Neuronal stem cell (in vitro differentiated cells): ENCODE measurements at regions not wholly inside any gene's neighbourhood (a gene's known extent, or its start where the extent isn't known, plus 50 kb on each side); places are given as distances from the start of the nearest gene placed in this dataset.

Source experiments
- DNase-seq: peaks from one replicate; pipeline ENCODE4 v3.0.0-alpha.2; 2013; ENCODE audit warnings: low spot score
- H2AFZ ChIP-seq: one replicate; pipeline ENCODE4 v1.6.1; 2013; ENCODE audit warnings: mild to moderate bottlenecking, low read length, inconsistent platforms
- H2AK5ac ChIP-seq: 2 replicates; pipeline ENCODE4 v1.6.1; 2013; ENCODE audit warnings: low read depth, mild to moderate bottlenecking, inconsistent platforms, low read length, moderate library complexity, mixed read lengths
- H2BK120ac ChIP-seq: 2 replicates; pipeline ENCODE4 v1.6.1; 2013; ENCODE audit warnings: low read depth, mild to moderate bottlenecking, inconsistent platforms, low read length, moderate library complexity, mixed read lengths
- H2BK12ac ChIP-seq: one replicate; pipeline ENCODE4 v1.6.1; 2013; ENCODE audit warnings: low read length, inconsistent platforms
- H2BK15ac ChIP-seq: 2 replicates; pipeline ENCODE4 v1.6.1; 2013; ENCODE audit warnings: mild to moderate bottlenecking, low read length, inconsistent platforms, mixed read lengths
- H2BK5ac ChIP-seq: one replicate; pipeline ENCODE4 v1.6.1; 2013; ENCODE audit warnings: inconsistent platforms, mild to moderate bottlenecking, low read length, moderate library complexity
- H3K14ac ChIP-seq: one replicate; pipeline ENCODE4 v1.6.1; 2013; ENCODE audit warnings: low read length, inconsistent platforms
- H3K18ac ChIP-seq: 2 replicates; pipeline ENCODE4 v1.6.1; 2013; ENCODE audit warnings: low read length, inconsistent platforms
- H3K23ac ChIP-seq: 2 replicates; pipeline ENCODE4 v1.6.1; 2013; ENCODE audit warnings: low read depth, mild to moderate bottlenecking, mixed read lengths, low read length, inconsistent platforms; ENCODE audit not compliant: poor library complexity
- H3K27ac ChIP-seq: replicated peaks from 3 replicates; pipeline ENCODE4 v1.5.1; 2013; ENCODE audit warnings: low read length, inconsistent platforms
- H3K27me3 ChIP-seq, 3 experiments: 2 replicates each; pipeline ENCODE4 v1.6.1; 2013; ENCODE audit warnings: low read length in 3 of 3, mild to moderate bottlenecking in 2 of 3, inconsistent platforms in 1 of 3, low read depth in 1 of 3, mixed read lengths in 1 of 3, moderate library complexity in 1 of 3; ENCODE audit not compliant: control insufficient read depth in 3 of 3, insufficient read depth in 3 of 3
- H3K36me3 ChIP-seq, 2 donors: replicated peaks in 1 of 2; 2 replicates each; pipeline ENCODE4 v1.6.1; 2013; ENCODE audit warnings: low read length in 2 of 2; ENCODE audit not compliant: control insufficient read depth in 2 of 2, insufficient read depth in 2 of 2
- H3K4ac ChIP-seq: 2 replicates; pipeline ENCODE4 v1.6.1; 2013; ENCODE audit warnings: inconsistent platforms, mild to moderate bottlenecking, low read length, moderate library complexity
- H3K4me1 ChIP-seq, 2 donors: 1 replicate in 1 of 2; 2 replicates in 1 of 2; pipeline ENCODE4 v1.6.1; 2013; ENCODE audit warnings: low read length in 2 of 2, low read depth in 1 of 2; ENCODE audit not compliant: control insufficient read depth in 2 of 2, insufficient read depth in 1 of 2
- H3K4me2 ChIP-seq: one replicate; pipeline ENCODE4 v1.6.1; 2013; ENCODE audit warnings: mild to moderate bottlenecking, low read length, inconsistent platforms; ENCODE audit not compliant: insufficient read depth, poor library complexity, severe bottlenecking
- H3K4me3 ChIP-seq, 2 donors: 2 replicates each; pipeline ENCODE4 v1.5.1; 2013; ENCODE audit warnings: low read length in 2 of 2, mild to moderate bottlenecking in 2 of 2, inconsistent platforms in 1 of 2, moderate library complexity in 1 of 2
- H3K79me1 ChIP-seq: one replicate; pipeline ENCODE4 v1.6.1; 2013; ENCODE audit warnings: low read depth, mild to moderate bottlenecking, inconsistent platforms, low read length, moderate library complexity
- H3K9ac ChIP-seq: one replicate; pipeline ENCODE4 v1.6.1; 2013; ENCODE audit warnings: mild to moderate bottlenecking, low read depth, low read length, inconsistent platforms; ENCODE audit not compliant: poor library complexity
- H3K9me3 ChIP-seq, 2 donors: replicated peaks in 1 of 2; 2 replicates each; pipeline versions ENCODE3 to v1.6.1; 2013; ENCODE audit warnings: low read length in 2 of 2, mild to moderate bottlenecking in 2 of 2, inconsistent platforms in 1 of 2, low read depth in 1 of 2, mixed read lengths in 1 of 2, moderate library complexity in 1 of 2; ENCODE audit not compliant: control insufficient read depth in 2 of 2, insufficient read depth in 1 of 2
- H4K8ac ChIP-seq: one replicate; pipeline ENCODE4 v1.6.1; 2013; ENCODE audit warnings: low read depth, mild to moderate bottlenecking, inconsistent platforms, low read length, moderate library complexity
- H4K91ac ChIP-seq: one replicate; pipeline ENCODE4 v1.6.1; 2013; ENCODE audit warnings: low read length, low read depth, mild to moderate bottlenecking, inconsistent platforms; ENCODE audit not compliant: poor library complexity
- WGBS, 2 donors: extraction: QIAGEN DNeasy Blood & Tissue Kit; methylation state at CpG; one replicate each; pipeline ENCODE4 v1.1.7; 2013; ENCODE audit warnings: missing lambda C conversion rate in 2 of 2, mixed read lengths in 1 of 2; ENCODE audit not compliant: insufficient read length in 2 of 2, insufficient replicate concordance in 1 of 2; ENCODE audit errors: extremely low coverage in 2 of 2; 5-methylcytosine and 5-hydroxymethylcytosine counted together

GRCh38 chr3:88979760-88980159 lies 127.7 kb upstream of the EPHA3 start:
- no peaks in the 10 kb centered on the region for H3K36me3 ChIP-seq
- WGBS, 2 donors = no CpG with 5 or more reads among the region's 3 CpGs

GRCh38 chr3:88983458-88983857 lies 124.0 kb upstream of the EPHA3 start:
- Histone ChIP-seq H3K4me3 (no peak overlapping the region), H3K36me3 (no peaks in the 10 kb centered on the region), H2AFZ (no peak overlapping the region), H2BK12ac (no peak overlapping the region), H4K8ac (no peak overlapping the region), H2AK5ac (no peak overlapping the region), H2BK120ac (no peak overlapping the region), H4K91ac (no peak overlapping the region), H3K18ac (no peak overlapping the region), H3K9me3 (no peaks in the 10 kb centered on the region), H2BK5ac (no peak overlapping the region), H3K9ac (no peak overlapping the region), H3K27me3 (no peaks in the 10 kb centered on the region), H3K23ac (no peak overlapping the region), H3K27ac (no peak overlapping the region), H2BK15ac (no peak overlapping the region), H3K14ac (no peak overlapping the region), H3K4me2 (no peak overlapping the region), H3K4ac (no peak overlapping the region), H3K79me1 (no peaks in the 10 kb centered on the region), H3K4me1 (no peaks in the 10 kb centered on the region)
- DNase-seq = no peak
- WGBS, 2 donors = no CpG with 5 or more reads among the region's 1 CpG

More at GRCh38 chr3:88979760-88980159, 127.7 kb upstream of the EPHA3 start:
- Histone ChIP-seq H2AFZ (no peak overlapping the region), H3K4me1 (no peaks in the 10 kb centered on the region), H3K9me3 (no peaks in the 10 kb centered on the region), H2BK120ac (no peak overlapping the region), H3K4me3 (no peak overlapping the region), H3K23ac (no peak overlapping the region), H2BK15ac (no peak overlapping the region), H2BK12ac (no peak overlapping the region), H3K4ac (no peak overlapping the region), H4K8ac (no peak overlapping the region), H2BK5ac (no peak overlapping the region), H3K9ac (no peak overlapping the region), H3K27me3 (no peaks in the 10 kb centered on the region), H3K14ac (no peak overlapping the region), H3K18ac (no peak overlapping the region), H3K79me1 (no peaks in the 10 kb centered on the region), H2AK5ac (no peak overlapping the region), H4K91ac (no peak overlapping the region), H3K27ac (no peak overlapping the region), H3K4me2 (no peak overlapping the region)
- DNase-seq = no peak

GRCh38 chr3:88984256-88984655 lies 123.2 kb upstream of the EPHA3 start:
- no peaks in the 10 kb centered on the region for H3K9me3 ChIP-seq
- no peak overlapping the region for H3K4ac ChIP-seq
- H3K4me1 ChIP-seq = no peaks in the 10 kb centered on the region
- H3K14ac ChIP-seq = no peak overlapping the region
- no peaks in the 10 kb centered on the region for H3K79me1 ChIP-seq
- no peak overlapping the region for H3K9ac ChIP-seq
- no peak overlapping the region for H4K91ac ChIP-seq
- H2BK120ac ChIP-seq = no peak overlapping the region
- H4K8ac ChIP-seq = no peak overlapping the region
- H3K18ac ChIP-seq = no peak overlapping the region
- no peak overlapping the region for H2AK5ac ChIP-seq
- no peak overlapping the region for H2BK5ac ChIP-seq
- H2AFZ ChIP-seq = no peak overlapping the region
- no peak overlapping the region for H3K4me3 ChIP-seq
- no peak overlapping the region for H3K4me2 ChIP-seq
- DNase-seq = no peak
- H3K23ac ChIP-seq = no peak overlapping the region
- no peaks in the 10 kb centered on the region for H3K36me3 ChIP-seq
- H3K27ac ChIP-seq = no peak overlapping the region
- no peak overlapping the region for H2BK12ac ChIP-seq
- H2BK15ac ChIP-seq = no peak overlapping the region
- H3K27me3 ChIP-seq = no peaks in the 10 kb centered on the region
- no CpG with 5 or more reads among the region's 2 CpGs for WGBS, 2 donors

GRCh38 chr3:88984832-88985231 lies 122.6 kb upstream of the EPHA3 start:
- no peaks in the 10 kb centered on the region for H3K36me3 ChIP-seq
- WGBS, 2 donors = no CpG with 5 or more reads among the region's 2 CpGs

More at GRCh38 chr3:88984832-88985231, 122.6 kb upstream of the EPHA3 start:
- no peaks in the 10 kb centered on the region for H3K4me1 ChIP-seq
- no peak overlapping the region for H4K8ac ChIP-seq
- H3K27ac ChIP-seq = no peak overlapping the region
- H2BK5ac ChIP-seq = no peak overlapping the region
- no peak overlapping the region for H3K14ac ChIP-seq
- H4K91ac ChIP-seq = no peak overlapping the region
- no peak overlapping the region for H2BK12ac ChIP-seq
- H3K4ac ChIP-seq = no peak overlapping the region
- no peaks in the 10 kb centered on the region for H3K9me3 ChIP-seq
- H3K27me3 ChIP-seq = no peaks in the 10 kb centered on the region
- no peak overlapping the region for H3K4me3 ChIP-seq
- H3K23ac ChIP-seq = no peak overlapping the region
- no peak overlapping the region for H2BK120ac ChIP-seq
- DNase-seq = no peak
- no peak overlapping the region for H3K4me2 ChIP-seq
- H3K9ac ChIP-seq = no peak overlapping the region
- H3K79me1 ChIP-seq = no peaks in the 10 kb centered on the region
- no peak overlapping the region for H2AFZ ChIP-seq
- no peak overlapping the region for H3K18ac ChIP-seq
- H2AK5ac ChIP-seq = no peak overlapping the region
- no peak overlapping the region for H2BK15ac ChIP-seq
